NCI-H1417 (cell line): ENCODE measurements at regions not wholly inside any gene's neighbourhood (a gene's known extent, or its start where the extent isn't known, plus 50 kb on each side); places are given as distances from the start of the nearest gene placed in this dataset.

Source experiments
- DNase-seq, 3 experiments: peaks; one replicate each; lab custom pipeline; 2025; lab: John Stamatoyannopoulos, UW

DNA sequence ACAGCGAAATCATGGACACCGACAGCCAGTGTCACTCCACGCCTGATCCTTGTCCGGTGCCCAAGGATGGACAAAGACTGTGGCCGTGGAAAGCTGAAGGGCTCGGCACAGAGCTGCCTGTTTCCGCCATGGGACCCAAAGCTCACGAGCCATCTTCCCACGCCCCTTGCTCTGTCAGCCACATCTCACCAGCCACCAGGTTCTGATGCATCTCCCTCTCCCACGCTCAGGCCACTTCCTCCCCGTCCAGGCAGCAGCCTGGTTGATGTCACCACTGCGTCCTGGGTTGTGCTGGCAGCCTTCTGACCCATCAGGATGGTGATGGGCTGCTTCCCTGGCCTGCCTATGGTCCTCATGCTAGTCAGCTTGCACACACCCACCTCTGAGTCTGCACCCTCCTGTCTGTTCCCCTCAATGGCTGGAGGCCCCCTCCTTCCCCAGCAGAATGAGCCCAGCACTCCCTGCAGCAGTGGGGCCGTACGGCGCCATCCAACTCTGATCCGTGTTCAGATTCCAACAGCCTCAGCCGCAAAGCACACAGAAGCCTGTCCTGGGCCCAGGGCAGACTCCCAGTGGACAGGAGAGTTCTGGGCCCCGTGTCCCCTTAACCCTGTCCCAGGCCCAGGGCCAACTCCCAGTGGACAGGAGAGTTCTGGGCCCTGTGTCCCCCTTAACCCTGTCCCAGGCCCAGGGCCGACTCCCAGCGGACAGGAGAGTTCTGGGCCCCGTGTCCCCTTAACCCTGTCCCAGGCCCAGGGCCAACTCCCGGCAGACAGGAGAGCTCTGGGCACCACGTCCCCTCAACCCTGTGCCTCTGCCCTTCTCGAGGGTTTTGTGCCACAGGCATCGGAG, 259.5 kb downstream of the BRD1 start:
- no peak for DNase-seq

DNA sequence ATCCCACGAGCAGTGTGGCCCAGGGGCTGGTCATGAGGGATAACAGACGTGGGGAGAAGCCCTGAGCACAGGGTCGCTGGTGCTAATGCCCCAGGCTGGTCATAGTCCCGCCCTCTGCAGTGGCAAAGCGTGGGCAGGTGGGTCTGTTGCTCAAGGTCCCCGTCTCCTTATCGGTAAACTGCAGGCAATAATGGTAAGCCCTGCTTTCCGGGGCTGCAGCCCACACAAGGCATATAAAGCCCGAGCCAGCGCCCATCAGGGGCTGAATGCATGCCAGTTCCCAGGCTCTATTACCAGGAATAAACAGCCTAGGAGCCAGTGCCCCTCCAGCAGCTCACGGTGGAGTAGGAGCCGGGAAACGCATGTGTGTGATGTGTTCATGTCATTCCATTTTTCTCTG, 261.0 kb downstream of the BRD1 start:
- DNase-seq, result no peak

DNA sequence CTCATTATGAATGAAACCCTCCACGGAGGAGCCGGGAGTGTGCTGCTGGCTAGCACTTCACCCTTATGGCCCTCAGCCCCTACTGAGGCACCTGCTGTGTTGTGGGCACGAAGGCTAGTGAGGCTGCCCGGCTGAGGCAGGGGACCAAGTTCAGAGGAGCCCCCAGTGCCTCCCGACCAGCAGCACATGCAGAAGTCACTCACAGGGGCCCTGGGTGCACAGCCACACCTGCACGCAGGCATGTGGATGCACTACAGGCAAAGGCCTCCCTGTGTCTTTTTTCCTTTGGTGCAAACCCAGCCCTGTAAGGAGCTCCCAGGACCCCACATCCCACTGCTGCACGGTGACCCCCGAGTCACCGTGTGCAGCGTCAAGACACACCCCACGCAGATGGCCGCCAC, 261.5 kb downstream of the BRD1 start:
- no peak for DNase-seq

GRCh38 chr22:49565516-49565855, 262.2 kb downstream of the BRD1 start:
- no peak for DNase-seq

GRCh38 chr22:49564666-49565515, 262.8 kb downstream of the BRD1 start:
- DNase-seq, result no peak

DNA sequence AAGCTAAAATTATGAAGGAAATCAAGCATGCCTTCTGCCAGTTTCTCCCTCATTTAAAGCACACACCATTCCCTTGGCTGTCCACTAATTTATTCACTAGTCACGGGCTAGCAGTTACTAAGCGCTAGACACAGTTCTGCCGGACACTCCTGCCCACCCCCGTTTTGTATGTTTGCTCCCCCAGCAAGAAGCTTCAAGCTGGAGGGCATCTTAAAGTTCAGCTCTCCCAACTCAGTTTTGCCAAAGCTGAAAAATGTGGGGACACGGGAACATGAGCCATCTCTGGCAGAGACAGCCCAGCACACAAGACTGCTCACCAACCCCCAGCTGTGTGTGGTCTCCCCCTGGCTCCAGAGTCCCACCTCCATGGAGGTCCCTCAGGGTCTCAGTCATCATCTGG, 263.6 kb downstream of the BRD1 start:
- no peak for DNase-seq

- no peak for DNase-seq
Observed at GRCh38 chr22:49562685-49563249, 264.9 kb downstream of the BRD1 start.

GRCh38 chr22:49561976-49562375, 265.7 kb downstream of the BRD1 start:
- no peak for DNase-seq

DNA sequence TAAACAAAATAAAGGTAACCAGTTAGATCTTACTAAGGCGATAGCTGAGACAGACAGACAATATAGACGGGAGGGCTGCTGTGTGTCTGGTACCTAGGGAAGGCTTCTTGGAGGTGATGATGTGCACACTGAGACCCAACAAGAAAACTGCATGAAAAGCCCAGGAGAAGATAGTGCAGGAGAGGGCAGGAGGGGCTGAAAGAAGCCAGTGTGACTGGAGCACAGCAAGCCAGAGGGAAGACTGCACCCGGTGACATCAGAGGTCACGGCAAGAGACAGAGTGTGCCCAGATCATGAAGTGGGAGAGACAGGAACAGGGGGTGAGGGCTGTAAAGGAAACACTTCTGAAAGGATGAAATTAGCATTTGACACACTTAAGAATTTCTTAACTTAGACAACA, 266.3 kb downstream of the BRD1 start:
- DNase-seq, result no peak

DNA sequence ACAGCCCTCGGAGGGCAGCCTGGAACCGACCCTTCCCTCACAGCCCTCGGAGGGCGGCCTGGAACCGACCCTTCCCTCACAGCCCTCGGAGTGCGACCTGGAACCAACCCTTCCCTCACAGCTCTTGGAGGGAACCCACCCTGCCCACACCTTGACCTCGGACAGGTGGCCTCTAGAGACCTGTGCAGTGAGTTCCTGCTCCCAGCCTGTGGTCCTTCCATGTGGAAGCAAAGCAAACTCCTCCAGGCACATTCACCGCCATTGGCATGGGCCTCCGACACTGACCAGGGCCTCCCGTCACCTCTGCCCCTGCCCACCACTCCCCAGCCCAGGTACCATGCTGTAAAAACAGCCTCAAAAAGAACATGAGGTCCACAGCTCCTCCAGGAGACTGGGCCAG, 272.1 kb downstream of the BRD1 start:
- DNase-seq, result no peak

- no peak for DNase-seq
Observed at GRCh38 chr22:49554741-49555140, 272.9 kb downstream of the BRD1 start.

DNA sequence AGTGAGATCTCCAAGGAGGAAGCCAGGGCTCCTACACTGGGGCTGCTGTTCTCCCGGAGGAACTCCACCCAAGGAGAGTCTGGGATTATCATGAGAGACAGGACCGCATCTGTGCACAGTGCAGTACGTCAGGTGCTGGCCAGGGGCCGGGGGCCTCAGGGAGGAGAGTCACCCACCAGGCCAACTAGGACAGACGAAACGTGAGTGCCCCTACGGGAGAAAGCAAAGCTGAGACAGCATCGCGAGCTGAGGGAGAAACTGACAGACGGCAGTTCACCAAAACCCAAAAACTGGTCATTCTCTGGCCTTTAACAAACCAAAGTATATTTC, 273.4 kb downstream of the BRD1 start:
- DNase-seq, result no peak

DNA sequence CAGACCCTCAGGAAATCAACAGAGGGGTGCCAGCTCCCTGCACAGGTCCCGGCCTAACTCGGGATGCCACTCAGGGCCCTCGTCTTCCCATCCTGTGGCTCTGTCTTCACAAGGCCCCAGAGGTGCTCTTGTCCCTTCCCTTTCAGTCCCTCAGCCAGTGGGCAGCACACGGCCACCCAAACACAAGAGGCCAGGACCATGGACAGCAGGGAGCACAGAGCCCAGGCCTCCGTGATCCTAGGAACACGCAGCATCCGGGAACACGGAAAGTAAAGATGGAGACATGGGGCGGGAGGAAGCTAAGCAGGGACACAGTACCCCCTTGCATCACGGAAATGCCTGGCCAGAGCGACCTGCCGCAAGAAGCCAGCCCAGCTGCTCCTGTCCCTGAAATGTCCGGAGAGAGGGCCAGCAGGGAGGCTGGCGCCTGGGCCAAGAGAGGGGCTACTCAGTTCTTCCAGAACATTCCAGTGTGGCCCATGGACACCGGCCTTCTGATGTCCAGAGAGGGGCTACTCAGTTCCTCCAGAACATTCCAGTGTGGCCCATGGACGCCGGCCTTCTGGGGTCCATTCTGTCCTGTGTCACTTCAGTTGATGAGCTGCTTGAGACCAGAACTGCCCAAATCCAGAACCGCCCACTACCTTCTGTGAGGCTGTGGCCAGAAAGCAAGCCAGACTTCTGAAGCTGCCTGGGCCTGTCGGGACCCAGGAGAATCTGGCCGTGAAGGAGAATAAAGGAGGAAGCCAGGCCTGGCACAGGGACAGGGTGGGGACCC, 274.0 kb downstream of the BRD1 start:
- DNase-seq, result no peak

DNA sequence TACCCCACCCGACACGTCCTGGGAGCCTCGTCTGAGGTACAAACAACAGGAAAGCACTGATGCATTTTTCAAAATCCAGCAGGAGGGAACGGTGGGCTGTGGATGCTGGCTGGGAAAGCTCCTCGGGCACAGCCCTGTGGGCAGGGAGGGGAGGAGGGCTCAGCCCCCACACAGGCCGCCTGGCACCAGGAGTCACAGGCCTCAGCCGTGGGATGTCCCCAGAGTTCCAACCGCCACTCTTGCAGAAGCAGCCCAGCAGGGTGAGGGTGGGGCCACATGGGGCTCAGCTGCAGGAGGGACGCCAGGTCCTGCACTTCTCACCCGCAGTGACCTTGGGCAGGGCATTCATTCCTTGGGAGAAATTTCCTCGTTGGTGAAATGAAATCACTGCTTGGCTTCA, 274.6 kb downstream of the BRD1 start:
- no peak for DNase-seq

DNA sequence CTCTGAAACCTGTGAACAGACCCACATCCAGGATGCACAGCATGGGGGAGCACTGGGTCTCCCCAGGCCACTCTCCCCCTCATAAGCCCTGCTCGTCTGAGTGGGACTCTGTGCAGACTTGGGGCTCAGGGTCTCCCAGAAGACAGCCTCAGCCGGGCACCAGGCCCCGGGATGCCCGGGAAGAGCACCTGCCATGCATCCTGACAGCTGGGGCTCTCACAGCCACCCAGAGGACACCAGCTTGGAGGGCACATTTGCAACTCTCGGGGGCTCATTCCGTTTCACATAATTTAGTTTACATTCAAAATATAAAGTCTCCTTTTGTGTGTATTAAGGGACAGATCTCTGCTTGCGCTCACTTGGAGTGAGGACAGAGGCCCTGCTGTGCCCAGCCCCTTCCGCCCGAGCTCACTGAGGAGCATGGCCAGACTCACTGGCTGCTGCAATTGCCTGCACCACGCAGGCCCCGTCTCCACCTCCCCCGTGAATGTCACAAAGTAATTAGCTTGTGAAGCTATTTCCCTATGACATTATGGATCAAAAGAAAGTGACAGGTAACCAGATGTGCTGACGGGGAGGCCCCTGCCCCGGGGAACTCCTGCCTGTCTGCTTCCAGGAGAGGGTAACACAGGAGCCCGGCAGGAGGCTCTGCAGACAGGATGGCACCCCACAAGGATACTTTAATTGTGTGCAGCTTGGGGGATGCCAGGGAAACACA, 275.6 kb downstream of the BRD1 start:
- DNase-seq, result no peak

DNA sequence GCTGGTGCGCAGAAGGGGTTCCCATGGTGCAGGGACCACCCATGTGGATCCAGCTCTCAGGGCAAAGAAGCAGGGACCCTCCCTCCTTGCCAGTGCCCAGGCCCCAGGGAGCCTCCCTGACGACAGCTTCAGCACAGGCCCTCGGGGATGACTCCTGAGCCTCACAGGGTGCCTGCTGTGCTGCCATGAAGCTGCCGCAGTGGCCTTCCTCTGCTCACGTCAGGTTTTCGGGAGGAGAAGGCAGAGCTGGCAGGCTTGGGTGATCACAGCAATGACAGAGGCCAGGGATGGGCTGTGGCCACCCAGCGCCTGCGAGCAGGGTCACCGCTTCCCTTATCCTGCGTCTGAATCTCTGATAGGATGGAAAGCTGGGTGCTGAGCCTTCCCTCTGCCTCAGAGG, 276.2 kb downstream of the BRD1 start:
- no peak for DNase-seq

DNA sequence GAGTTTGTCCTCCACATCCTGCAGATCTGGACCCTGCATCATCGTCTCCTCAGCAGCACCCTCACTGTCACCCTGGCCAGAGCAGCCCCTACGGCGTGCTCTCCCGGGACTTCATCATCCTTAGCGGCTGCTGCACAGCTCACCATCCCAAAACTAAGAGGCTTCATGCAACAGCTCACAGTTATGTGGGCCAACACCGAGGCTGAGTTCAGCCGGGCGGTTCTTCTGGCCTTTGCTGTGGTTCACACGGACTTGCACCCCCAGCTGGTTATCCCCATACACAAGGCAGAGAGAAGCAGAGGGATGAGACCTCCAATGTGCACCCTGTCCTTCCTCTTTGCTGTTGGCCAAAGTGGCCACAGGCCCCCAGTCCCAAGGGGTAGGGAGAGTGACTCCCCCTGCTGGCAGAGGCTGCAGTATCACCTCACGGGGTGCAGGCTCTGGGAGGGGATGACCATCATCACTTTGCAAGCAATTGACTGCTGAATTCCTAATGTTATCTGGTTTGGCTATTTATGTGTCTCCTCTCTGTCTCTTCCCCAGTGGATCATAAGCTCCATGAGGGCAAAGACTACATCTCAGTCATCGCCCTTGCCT, 276.8 kb downstream of the BRD1 start:
- DNase-seq, result no peak

DNA sequence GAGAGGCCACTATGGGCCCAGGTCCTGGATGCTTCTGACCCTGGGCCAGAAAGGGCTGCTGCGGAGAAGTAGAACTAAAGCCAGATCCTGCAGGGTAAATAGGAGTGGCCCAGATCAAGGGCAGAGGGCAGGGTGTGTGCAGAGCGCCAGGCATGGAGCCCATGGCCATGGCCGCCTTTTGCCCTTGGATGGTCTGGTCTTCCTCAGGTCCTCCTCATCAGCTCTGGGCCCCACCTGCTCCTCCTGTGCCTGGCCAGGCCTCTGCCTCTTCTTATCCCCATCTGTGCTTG, 277.6 kb downstream of the BRD1 start:
- no peak for DNase-seq

DNA sequence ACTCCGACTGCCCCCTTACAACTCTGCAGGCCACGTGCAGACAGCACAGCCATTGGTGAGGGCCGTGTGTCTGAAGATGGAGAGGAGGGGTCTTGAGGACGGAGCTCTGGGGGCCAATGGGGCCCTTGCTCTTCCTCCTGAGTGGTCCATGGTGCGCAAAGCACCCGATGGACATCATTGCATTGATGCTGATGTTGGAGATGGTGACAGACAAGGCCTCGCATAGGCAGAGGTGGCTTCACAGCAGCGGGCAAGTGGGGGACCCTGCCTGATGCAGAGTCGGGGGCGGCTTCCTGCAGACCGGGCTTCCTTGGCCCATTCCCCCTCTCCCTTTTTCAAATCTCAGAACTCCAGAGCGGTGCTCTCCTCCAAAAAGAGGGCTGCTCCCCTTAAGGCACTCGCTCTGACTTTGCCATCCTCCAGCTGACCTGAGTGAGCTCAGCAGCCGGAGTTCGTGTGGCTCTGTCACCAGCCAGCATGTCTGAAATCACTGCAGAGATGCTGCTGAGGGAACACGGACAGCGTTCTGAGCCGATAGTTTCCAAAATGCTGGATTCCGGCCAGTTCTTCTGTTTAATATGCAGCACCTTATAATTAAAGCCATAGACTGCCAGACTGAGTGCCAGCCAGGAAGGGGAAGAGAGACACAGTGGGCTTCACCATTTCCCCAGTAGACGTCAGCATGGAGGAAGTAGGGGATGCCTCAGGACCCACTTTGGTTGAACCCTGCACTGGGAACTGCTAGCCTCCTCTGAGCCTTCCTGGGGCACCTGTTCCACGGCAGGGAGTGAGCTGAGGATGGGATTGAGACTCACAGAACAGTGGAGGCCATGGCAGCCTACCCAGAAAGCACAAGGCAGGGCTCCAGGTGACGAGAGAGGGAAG, 278.2 kb downstream of the BRD1 start:
- DNase-seq, result peak in 1 of 3 experiments; percentile 0

DNA sequence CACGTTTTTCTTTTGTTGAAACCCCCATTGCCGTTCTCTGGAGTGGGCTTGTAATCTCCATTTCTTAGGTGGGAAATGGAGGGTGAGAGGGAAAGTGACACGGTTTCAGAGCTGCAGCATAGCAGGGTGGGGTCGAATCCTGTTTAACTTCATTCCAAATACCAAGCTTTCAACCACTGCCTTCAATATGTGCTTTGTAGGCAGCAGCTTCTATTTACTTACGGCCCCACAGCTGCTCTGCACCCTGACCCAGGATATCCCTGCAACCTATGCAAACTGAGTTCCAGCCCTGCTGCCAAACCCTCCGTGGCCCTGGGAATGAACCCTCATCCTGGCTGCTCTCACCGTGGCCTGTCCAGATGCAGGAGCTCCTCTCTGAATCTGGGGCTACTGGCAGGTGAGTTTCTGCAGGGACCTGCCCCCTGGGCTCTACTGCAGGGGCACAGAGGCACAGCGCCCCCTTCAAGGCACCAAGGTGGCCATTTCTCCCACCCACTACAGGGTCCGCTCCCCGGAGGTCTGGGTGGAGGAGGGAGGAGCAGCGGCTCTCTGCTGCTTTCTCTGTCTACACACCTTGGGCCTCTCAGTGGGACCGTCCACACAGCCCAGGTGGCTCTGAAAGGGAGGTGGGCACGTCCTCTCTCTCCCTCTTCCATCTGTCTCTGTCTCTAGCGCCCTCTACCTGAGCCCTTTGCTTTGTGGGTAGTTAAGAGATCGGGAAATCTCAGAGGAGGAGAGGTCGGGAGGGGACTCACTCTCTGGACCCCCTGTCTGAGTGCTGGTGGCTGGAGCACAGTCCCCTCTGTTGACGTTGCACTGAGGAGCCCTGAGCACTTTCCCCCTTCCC, 279.1 kb downstream of the BRD1 start:
- DNase-seq, result no peak
